ENCODE measurements at regions not wholly inside any gene's neighbourhood (a gene's known extent, or its start where the extent isn't known, plus 50 kb on each side); places are given as distances from the start of the nearest gene placed in this dataset.
A peak's percentile ranks its signal among the peaks of the same experiment; 100 is the strongest.
"Not testable (repeated sequence)": the region's sequence is repeated elsewhere in the genome, so short reads cannot be mapped to it uniquely, and the experiment has no call there.

DNA sequence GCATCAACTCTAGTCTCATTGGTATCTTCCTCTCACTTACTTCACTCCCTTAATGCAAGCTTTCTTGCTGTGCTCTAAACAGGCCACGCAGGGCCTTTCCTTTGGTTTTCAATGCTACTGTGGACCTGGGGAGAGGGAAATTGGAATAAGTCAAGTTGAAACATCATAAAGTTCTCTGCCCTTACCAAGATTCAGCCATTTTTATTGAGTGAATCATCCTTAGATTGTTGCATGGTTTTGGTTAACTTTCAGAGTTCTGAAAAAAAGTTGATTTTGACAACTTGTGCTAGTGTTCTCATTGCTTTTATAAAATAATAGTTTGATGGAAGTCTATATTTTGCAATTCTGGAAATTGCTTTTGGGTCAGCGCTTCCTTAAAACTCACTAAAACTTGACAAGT lies 852.8 kb upstream of the ACVR2A start:
- no peak for DNase-seq

DNA sequence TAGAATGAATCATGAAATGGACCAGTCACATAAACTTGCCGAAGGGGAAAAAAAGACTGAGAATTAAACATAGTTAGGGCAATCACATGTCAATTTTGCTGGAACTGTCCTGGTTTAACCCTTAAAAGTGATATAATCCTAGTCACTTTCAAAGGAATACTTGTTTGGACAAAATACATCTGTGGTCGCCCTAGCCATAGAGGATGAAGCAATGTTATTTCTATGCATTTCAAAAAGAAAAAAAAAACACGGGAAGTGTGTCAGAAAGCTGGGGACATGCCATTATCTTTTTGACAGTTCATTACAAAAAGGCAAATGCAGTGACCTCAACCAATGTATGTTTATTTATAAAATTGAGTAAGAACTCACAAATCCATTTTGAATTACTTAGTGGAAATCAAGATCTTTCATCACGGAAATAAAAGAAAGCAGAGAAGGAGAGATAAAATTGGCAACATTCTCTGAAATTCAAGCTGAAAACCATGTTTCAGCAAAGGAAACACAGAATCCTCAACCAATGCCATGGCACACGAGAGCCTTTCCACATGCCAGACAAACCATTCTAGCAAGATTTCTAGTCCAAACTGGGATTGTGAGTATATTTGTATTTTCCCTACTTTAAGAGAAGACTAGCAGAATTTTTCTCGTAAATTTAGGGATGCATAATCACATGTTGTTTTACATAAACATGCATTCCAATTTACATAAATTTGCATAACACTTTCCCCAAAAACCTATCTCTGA lies 854.3 kb upstream of the ACVR2A start:
- no peak for DNase-seq

DNA sequence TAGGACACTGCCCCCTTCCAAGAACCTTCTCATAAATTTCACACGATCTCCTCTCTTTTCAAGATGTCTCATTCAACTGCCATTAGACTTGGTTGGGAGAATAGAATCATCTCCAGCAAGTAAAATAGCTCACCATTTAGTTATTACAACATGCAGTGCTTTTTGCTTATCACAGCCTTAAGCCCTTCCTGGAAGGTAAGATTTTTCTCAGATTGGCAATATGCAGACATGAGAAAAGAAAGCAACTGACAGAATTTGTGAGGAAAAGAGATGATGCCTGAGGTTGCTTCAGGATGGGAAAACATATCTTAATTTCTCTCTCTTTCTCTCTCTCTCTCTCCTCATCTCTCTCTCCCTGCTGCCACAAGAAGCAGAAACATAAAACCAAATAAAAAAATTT lies 855.1 kb upstream of the ACVR2A start:
- DNase-seq: no peak

DNA sequence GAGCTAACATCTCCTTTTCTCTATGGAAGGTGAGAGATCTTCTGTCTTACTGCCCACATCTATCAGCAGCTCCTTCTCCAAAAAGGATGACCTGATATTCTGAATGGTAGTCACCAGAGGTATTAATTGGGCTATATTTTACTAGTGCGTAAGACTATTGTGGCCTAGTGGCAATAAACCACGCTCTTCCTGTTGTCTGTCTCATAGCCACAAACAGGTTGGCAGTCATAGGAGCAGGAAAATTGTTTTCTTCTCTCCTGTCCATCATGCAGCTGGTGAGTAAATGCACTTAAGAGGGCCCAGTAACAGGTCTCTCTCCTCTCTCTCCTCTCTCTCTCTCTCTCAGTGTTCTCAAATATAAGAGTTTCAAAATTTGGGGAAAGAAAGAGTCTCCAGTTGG lies 856.8 kb upstream of the ACVR2A start:
- no peak for DNase-seq

DNA sequence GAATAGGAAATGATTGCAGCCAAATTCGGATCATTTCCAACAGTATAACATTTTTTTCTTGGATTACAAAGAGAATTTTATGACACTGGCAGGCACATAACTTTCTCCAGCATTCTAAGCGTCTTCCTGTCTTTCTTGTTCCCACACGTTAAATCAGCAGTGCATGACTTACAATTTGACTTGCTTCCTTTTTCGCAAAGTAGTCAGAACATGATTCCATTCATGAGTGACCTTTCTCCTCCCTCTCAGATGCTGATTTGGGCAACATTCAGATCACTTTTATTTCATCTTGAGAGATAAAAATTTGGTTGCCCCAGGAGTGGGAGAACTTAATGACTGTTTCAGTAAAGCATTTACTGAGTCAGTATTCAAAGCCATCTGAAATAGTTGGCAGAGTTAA lies 858.7 kb upstream of the ACVR2A start:
- no peak for DNase-seq

DNA sequence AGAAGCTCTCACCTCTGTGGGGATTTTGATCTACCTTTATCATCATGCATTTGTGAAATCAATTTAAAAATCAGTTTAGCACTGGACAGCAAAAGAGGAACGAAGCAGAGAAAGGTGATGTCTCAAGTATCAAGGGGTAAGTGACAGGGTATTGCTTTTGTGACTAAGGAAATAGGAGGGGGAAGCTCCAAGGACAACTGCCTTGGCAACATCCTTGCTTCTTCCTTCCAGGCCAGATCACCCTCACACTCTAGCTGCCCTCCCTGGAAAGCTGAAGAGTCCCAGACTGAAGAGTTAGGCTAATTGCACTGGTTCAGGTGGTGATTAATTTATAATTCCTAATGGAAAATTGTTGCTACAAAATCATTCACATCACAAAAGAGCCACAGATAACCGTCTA lies 859.1 kb upstream of the ACVR2A start:
- no peak for DNase-seq

DNA sequence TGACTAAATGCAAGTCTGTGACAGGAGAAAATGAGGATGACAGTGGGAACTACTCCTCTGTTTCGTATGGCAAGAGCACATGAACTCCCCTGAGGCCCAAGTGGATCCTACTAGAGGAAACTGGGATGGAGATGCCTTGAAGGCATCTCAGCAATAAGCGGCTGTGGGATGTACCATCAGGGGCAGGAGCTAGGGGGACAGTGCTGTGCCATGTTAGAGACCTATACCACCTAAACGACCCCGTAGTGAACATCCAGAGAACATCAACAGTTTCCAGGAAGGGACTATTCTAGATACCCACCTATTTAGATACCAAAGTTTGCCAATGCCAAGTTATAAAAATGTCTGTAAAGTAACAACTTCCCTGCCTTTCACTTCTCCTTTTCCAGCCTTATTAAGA lies 860.8 kb upstream of the ACVR2A start:
- DNase-seq: no peak

DNA sequence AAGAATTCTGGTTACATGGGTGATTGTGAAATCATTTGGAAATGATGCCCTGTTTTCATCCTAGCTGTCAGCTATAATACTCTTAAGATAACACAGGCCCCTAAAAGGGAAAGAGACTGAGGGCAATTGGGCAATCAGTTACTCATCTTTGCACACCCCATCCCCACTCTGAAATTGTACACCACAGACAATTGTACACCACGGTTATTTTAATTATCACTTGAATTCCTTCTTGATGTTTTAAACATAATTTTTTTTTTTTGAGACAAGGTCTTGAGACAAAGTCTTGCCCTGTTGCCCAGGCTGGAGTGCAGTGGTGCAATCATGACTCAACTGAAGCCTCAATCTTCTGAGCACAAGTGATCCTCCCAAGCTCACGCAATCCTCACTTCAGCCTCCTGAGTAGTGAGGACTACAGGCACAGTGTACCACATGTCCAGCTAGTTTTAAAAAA lies 862.4 kb upstream of the ACVR2A start:
- no peak for DNase-seq

DNA sequence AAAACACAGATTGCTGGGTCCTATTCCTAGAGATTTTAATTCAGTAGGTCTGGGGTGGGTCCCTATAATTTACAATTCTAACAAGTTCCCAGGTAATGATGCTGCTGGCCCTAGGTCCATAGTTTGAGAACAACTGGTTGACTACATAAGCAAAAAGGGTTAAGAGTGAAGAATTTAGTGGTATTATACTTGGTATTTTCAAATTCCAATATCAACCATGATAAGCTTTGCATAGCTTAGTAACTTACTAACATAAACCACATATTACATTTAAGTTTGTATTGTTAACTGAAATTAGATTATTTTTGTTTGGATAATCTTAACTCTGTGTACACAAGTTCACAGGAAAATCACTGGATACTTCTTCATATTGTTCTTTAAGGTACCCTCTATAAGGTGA lies 862.9 kb upstream of the ACVR2A start:
- no peak for DNase-seq

DNA sequence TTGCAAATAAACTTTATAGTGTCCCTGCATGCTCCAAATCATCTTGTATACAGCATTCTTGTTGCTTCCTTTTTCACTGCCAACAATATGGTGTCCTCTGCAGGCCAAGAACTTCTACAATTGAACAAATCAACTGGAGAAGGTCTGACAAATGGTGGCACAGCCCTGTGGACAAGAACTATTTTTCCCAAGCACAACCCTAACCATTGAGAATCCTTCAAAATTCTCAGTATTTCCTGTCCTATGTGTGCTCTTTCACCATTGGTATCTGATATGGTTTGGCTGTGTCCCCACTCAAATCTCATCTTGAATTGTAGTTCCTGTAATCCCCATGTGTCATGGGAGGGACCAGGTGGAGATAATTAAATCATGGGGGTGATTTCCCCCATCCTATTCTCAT lies 865.1 kb upstream of the ACVR2A start:
- no peak for DNase-seq

DNA sequence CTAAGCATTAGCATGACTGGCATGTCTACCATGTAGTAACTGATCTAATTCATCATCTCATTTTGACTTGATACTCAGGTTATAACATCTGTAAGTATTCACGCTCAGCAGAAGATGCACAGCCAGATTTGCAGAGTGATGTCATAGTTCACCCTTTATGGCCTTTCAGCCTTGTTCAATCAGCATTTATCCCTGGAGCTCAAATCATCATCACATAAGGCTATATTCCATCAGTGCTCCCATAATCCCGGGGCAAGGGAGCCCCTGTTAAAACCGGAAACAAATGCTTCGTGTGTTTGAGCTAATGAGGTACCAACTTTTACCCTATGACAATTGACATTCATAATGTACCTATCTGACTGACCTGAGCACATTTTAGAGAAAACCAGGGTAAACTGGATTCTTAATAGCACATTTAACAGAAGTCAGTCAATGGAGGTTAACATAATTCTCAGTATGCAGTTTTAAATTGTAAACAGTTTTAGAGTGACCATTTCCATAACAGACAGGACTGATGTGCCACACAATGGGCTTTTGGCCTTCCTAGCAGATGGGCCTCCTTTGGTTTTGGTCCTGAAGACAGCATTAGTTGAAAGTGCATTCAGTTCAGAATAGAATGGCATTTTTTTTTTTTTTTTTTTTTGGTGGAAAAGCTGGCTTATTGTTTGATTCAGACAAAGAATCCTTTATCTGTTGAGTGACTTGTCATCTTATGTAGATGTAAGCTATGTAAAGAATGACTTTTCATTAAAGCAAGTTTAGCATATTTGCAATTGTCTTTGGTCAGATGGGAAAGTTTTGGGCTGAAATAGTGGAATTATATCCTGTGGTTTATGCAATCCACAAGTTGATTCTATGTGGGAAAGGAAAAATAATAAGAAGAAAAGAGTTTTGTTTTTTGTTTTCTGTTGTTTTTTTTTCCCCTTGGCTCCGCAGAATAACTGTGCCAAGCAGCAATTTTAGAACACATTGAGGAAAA lies 866.0 kb upstream of the ACVR2A start:
- no peak for DNase-seq

DNA sequence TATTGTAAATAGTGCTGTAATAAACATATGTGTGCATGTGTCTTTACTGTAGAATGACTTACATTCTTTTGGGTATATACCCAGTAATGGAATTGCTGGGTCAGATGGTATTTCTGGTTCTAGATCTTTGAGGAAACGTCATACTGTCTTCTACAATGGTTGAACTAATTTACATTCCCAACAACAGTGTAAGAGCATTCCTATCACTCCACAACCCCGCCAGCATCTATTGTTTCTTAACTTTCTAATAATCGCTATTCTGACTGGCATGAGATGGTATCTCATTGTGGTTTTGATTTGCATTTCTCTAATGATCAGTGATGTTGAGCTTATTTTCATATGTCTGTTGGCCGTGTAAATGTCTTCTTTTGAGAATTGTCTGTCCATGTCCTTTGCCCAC lies 873.8 kb upstream of the ACVR2A start:
- DNase-seq: not testable (repeated sequence)

DNA sequence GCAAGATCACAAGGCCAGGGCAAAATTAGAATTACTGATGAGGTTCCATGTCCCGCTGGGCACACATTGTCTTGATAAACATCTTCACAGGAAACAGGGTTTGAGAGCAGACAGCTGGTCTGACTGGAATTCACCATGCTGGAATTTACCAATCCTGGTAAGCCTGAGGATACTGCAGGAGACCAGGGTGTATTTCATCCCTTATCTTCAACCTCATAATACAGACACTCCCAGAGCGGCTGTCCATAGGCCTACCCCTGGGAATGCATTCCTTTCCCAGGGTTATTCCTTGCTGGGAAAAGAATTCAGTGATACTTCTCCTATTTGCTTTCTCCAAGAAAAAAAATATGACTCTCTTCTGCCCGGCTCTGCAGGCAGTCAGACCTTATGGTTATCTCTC lies 875.1 kb upstream of the ACVR2A start:
- DNase-seq: not testable (repeated sequence)

DNA sequence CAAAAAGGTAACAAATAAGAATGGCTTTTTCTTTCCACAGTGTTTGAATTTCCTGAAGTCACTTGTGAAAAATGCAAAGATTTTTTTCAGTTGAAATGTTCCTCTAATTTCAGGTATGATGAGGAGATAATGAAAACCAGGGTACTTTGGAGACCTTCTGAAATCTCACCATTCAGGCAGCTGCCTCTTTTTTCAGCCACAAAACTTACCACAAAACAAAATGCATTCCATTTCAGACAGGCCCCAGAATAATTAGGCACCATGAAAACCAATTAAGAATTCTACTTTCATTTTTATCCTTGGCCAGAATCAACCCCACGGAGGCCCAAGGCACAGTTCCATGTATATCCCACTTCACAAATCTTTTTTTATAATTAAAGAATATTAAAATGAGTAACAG lies 880.3 kb upstream of the ACVR2A start:
- DNase-seq: no peak

DNA sequence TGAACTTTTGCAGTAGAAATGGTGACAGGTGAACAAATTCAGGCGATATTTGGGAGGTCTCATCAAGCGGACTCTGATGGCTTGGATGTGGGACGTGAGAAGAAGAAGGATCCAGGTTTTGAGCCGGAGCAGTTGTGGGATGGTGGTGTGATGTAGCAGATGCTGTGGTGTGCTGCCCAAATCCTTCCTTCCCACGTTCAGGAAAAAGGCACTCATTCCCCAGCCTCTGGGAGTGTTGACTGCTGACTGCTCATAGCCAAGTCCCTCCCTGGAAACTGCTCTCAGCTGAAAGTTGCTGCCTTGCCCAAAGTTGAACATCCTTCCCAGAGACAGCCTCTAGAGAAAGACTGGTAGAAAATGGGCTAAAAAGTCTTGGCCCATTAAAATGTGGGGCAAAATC lies 890.3 kb upstream of the ACVR2A start:
- no peak for DNase-seq

DNA sequence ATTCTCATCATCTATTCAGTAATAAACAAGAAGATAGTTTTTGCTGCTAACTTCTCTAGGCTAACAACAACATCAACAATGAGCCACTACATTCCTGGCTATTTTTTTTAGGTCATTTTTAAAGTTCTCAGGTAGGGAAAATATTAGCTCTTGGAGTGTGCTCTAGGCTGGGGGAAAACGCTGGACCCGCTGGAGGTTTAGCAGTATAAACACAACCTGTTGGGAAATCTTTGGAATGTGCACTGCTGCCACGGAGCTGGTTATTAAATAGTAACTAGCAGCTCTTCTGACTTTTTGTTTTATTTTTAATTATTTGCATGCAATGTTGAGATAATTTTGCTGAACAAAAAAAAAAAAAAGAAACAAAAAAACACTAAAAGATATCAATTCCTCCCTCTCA lies 892.1 kb upstream of the ACVR2A start:
- DNase-seq: no peak

DNA sequence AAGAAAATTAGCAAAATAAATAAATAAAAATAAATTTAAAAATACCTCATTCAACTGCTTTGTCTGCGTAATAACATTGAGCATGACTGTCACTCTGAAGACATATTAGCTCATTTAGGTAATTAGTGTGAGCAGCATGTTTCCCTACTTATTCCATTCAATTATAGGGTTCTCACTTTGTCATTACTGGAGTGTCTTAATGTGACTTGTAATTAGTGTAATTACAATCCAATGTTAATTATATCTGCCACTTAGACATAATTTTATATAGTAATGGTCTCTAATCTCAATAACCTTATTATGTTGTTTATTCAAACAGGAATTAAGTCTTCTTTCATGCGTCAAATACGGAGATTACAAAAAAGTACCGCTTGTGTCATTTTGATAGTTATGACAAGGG lies 893.9 kb upstream of the ACVR2A start:
- DNase-seq: peak; percentile 55

DNA sequence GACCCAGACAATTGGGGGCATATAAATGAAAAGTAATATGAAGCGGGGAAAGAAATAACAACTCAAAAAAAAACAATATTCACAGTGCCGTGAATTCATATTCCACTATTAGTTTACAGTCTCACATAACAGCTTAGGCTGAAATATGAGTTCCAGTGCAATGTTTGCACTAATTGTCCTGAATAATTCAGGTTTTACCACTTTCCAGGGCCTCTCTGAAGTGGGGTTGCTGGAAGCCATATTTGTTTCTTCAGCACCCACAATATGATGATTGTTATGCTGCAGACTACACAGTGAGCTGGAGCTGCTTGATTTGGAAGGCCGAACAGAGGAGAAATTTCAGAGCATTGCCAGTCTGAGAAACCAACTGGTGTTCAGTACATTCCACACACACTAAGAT lies 894.5 kb upstream of the ACVR2A start:
- no peak for DNase-seq

DNA sequence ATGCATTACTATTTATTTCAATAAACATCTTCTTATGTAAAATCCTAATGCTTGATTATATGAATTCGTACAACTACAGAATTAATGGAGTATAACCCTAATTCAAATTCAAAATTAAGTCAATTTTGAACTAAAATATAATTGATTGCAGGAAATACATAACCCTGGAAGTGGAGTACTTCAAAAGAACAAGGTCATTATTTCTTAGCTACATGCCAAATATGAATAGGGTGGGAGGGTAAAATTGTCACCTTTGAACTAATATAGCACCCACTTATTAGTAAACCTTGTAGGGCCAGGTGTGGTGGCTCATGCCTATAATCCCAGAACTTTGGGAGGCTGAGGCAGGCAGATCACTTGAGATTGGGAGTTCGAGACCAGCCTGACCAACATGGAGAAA lies 895.4 kb upstream of the ACVR2A start:
- no peak for DNase-seq

DNA sequence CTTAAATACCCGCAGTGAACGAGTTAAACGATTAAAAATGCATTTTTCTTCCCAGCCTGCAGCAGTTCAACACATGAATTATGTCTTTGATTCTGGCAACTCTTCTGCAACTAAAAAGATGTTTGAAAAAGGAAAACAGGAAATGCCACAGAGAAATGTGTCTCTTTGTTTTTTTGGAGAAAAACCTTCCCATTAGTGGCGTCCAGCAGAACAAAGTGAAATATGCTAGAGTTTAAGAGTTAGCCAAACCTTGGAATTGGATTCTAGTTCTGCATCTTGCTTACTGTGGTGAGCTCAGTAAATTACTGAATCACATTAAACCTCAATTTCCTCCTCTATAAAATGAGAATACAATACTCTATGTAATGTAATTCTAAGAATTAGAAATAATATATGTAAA lies 900.2 kb upstream of the ACVR2A start:
- DNase-seq: no peak

DNA sequence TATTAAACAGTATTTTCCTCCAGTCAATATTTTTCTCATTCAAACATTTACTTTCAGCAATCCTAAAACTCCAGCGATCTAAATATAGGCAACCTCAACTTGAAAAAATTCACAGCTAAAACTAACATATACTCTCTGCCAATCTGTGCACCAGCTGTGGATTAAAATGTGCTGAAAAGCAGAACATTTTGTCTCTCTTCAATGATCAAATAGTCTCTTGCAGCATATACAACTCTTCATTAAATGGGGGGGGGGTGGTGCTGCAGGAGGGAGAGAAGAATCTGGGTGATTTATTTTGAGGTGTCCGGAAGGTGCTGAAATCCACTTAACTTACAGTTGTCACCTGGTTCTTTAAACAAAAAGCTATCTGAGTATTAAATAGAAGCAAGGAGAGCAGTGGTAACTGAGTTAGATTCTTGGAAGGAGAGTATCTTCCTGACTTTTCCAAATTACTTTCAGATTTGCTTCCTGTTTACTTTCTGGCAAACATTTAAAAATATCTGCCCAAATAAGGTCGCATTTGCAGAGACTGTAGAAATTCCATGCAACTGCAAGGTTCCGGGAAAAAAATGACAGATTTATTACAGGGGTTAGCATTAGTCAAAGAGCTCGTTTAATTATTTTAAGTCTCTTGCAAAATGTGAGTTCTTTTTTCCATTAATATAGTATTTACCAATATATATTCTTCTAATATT lies 904.7 kb upstream of the ACVR2A start:
- DNase-seq: no peak

DNA sequence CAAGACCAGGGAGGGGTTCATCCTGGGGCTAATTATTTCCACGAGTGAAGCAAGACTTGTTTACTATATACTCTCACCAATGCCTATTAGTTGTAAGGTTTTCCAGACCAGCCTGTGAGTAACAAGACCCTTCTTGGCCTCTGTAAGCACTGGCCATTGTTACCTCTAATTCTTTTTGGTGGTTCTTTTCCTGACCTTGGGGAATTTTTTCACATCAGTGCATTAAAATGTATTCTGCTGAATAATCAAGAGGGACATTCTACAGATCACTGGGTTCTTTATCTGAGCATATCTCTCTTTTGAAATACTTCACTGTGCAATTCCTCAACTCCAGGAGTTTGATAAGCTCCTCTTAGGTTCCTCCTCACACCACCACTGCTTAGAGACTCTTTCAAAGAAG lies 909.9 kb upstream of the ACVR2A start:
- DNase-seq: no peak

DNA sequence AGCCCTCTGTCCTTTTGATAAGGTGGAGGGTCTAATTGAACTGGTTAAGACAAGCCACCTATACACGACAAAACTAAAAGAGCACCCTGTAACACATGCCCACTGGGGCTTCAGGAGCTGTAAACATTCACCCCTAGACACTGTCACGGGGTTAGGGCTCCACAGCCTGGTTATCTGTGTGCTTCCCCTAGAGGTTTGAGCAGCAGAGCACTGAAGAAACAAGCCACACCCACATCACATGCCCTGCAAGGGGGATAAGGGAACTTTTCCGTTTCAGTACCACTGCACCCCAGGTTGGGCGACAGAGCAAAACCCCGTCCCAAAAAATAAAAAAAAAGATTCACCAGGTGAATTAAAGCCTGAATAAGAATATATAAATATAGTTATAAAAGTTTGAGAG lies 913.7 kb upstream of the ACVR2A start:
- DNase-seq: no peak

All from NCI-H748 treated with DMSO at 0.1 percent for 48 hours (cell line).